ENCODE measurements at regions not wholly inside any gene's neighbourhood (a gene's known extent, or its start where the extent isn't known, plus 50 kb on each side); places are given as distances from the start of the nearest gene placed in this dataset.

GRCh38 chr10:106313041-106313440, 851.5 kb downstream of the SORCS1 start:
- TF ChIP-seq POLR2A (IDR thresholded peaks at IDR 0.05; ENCODE audit: low read depth, low read length) (no peak), POLR2AphosphoS5 (IDR thresholded peaks at IDR 0.05; ENCODE audit: low read depth, low read length) (no peak), TAF1 (IDR thresholded peaks at IDR 0.05; ENCODE audit: borderline replicate concordance, low read depth, low read length) (no peak)

Data from GM12892 (cell line).